Esophagus mucosa (tissue), 1 donor: ENCODE measurements at regions not wholly inside any gene's neighbourhood (a gene's known extent, or its start where the extent isn't known, plus 50 kb on each side); places are given as distances from the start of the nearest gene placed in this dataset.

ENCODE experiments used
- ATAC-seq: fragments of 200-7000 bp; cut with Tn5 transposase; one replicate; pipeline ENCODE4 v1.9.1; 2020
- donor health status: DM: yes; HTN: yes; CAD: no.

GRCh38 chr20:3354247-3354646 is 53.2 kb downstream of the DNAAF9 start:
- ATAC-seq, result no peak

- no peak for ATAC-seq
Measured at GRCh38 chr20:3353646-3354045, 53.8 kb downstream of the DNAAF9 start.

GRCh38 chr20:3352202-3352601 is 55.3 kb downstream of the DNAAF9 start:
- ATAC-seq, result no peak

- no peak for ATAC-seq
Measured at GRCh38 chr20:3350422-3350821, 57.0 kb downstream of the DNAAF9 start.

- no peak for ATAC-seq
Measured at GRCh38 chr20:3349786-3350185, 57.7 kb downstream of the DNAAF9 start.

- ATAC-seq, result no peak
Measured at GRCh38 chr20:3342766-3343165, 64.7 kb downstream of the DNAAF9 start.

GRCh38 chr20:3340443-3340842 is 67.0 kb downstream of the DNAAF9 start:
- no peak for ATAC-seq

- ATAC-seq, result no peak
Measured at GRCh38 chr20:3339571-3339970, 67.9 kb downstream of the DNAAF9 start.

GRCh38 chr20:3339076-3339475 is 68.4 kb downstream of the DNAAF9 start:
- ATAC-seq, result no peak

GRCh38 chr20:3334156-3334943 is 73.1 kb downstream of the DNAAF9 start:
- no peak for ATAC-seq

- peak; percentile 27 for ATAC-seq
Measured at GRCh38 chr20:3330046-3330741, 77.3 kb downstream of the DNAAF9 start.

- no peak for ATAC-seq
Measured at GRCh38 chr20:3328501-3328900, 79.0 kb downstream of the DNAAF9 start.

- ATAC-seq, result no peak
Measured at GRCh38 chr20:3326779-3327521, 80.5 kb downstream of the DNAAF9 start.

- no peak for ATAC-seq
Measured at GRCh38 chr20:3325864-3326263, 81.6 kb downstream of the DNAAF9 start.

GRCh38 chr20:3323398-3323797 is 84.1 kb downstream of the DNAAF9 start:
- peak; percentile 35 for ATAC-seq

GRCh38 chr20:3318226-3318884 is 79.4 kb upstream of the SLC4A11 start:
- no peak for ATAC-seq

GRCh38 chr20:3316136-3316535 is 77.1 kb upstream of the SLC4A11 start:
- no peak for ATAC-seq

GRCh38 chr20:3315136-3315535 is 76.1 kb upstream of the SLC4A11 start:
- peak; percentile 51 for ATAC-seq

- no peak for ATAC-seq
Measured at GRCh38 chr20:3314391-3314790, 75.4 kb upstream of the SLC4A11 start.

GRCh38 chr20:3313683-3314065 is 74.7 kb upstream of the SLC4A11 start:
- ATAC-seq, result peak; percentile 34

GRCh38 chr20:3312940-3313682 is 74.1 kb upstream of the SLC4A11 start:
- ATAC-seq, result peak; percentile 81

GRCh38 chr20:3311623-3312022 is 72.6 kb upstream of the SLC4A11 start:
- peak; percentile 27 for ATAC-seq
